Daoy (cell line): ENCODE measurements at regions not wholly inside any gene's neighbourhood (a gene's known extent, or its start where the extent isn't known, plus 50 kb on each side); places are given as distances from the start of the nearest gene placed in this dataset.

Experiments
- DNase-seq: peaks from one replicate; pipeline ENCODE4 v3.0.0-alpha.2; 2015; ENCODE audit warnings: low read depth

GRCh38 chrX:69365349-69365748, 138.8 kb upstream of the NALF2 start:
- DNase-seq: no peak

DNA sequence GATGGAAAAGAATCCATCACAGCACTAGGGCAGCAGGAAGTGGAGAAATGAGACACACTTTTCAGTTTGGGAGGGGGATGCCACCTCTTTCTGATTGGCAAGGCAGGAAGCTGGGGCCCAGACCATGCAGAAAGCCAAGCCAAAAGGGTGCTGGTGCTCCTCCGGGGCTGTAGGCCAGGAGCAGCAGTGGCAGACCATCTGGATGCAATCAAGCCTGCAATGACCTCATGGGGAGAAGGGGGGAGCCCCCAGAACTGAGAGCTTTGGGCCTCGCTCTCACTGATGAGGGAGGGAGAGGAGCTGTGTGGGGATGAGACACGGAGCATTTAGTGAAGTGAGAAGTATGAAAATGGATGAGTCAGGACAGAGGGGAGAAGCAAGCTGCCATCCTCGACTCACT, 141.3 kb upstream of the NALF2 start:
- DNase-seq: peak; percentile 29

DNA sequence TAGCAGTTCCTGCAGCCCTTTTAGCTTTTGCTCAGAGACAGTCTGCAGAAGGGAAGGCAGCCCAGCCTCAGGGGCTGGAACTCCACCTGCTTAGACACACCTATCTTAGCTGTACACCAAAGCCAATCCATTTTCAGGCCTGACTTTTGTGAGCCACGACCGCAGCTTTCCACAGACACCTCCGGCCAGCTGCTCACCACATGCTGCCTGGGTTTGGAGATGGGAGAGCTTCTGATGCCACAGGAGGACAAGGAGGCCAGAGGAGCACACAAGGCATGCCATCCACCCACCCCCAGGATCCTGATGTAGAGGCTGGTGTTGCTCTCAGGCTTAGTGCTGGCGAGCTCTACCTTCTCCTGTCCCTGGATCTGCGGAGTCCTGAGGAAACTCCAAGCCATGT, 141.8 kb upstream of the NALF2 start:
- no peak for DNase-seq

DNA sequence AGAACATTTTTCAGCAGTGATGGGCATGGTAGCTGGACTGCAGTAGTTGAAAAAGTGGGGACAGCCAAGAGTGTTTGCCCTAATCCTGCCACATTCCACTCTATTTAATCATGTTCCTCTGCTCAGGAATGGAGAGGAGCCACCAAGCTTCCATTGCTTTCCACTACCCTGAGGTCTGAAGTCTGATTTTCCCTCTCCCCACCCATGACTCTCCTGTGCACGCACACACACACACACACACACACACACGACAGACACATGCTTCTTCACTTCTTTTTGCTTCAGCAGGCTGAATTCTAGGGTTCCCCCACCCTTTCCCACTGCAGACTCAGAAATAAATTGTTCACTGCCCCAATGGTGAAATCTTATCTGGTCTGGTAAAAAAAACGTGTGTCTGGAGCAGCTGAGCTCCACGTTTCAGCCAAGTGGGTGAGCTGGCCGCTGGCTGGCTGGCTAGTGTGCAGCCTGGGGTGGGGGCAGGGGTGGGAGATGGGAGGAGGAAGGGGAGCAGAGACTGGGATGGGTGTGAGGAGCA, 142.7 kb upstream of the NALF2 start:
- DNase-seq: peak; percentile 11

DNA sequence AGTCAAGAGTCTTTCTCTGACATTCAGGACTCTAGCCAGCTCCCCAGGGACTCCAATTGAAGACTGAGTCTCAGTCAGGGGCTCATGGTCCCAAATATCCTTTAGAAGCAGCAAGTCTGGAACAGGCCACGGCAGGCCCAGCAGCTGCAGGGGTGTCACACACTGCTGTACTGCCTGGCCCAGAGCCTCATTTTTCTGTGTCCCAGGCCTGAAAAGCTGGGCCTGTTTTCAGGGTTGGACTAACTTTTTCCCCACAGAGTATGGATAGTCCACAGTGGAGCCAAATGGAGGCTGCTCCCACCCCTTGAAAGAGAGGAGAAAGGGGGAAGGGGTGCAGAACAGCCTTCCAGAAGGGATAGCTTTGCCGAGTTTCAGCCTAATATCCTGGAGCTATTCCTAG, 146.8 kb upstream of the NALF2 start:
- no peak for DNase-seq

DNA sequence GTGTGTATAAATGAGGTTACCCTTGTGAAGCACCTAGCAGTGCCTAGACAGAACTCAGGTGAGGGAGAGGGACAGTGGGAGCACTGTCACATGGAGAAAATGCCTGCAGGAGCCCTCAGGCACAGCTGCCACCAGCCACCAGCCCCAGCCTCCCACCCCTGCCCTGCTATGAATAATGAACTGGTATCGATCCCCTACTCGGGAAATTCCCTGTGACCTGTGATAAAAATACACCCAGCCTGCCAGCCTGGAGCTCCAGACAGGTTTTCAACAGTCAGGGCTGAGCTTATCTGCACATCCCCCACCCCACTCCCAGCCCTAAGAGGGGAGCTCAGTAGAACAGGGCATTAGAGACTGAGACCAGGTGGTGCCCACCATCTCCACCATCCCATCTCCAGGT, 159.6 kb upstream of the PJA1 start:
- DNase-seq: no peak

GRCh38 chrX:69323786-69324720, 158.8 kb upstream of the PJA1 start:
- DNase-seq: no peak

GRCh38 chrX:69321789-69322188, 156.5 kb upstream of the PJA1 start:
- no peak for DNase-seq

DNA sequence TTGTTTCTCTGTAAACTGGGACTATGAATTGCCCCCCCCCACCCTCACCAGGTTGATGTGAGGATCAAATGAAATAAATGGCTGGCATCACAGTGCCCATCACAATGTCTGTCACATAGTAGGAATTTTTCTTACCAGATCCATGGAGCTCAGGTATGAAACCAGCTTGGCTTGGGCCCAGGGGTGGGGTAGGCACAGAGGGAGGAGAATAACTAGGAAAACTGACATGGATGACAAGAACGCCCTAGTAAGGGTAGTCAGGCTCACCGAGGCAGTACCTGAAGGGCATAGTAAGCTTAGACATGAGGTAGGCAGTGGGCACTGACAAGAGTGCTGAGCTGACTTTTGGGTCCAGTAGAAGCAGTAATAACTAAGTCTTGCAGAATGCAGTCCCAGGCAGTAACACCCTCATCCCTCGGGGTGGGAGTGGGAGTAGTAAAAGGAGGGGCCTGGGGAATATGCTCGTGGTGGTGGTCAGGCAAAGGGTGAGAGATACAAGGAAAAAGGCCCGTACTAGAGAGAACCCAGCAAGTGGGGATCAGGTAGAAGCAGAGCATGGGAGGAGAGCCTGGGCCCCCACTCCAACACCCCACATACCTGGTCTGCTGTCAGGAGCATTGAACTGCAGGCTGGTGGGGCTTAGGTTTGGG, 155.9 kb upstream of the PJA1 start:
- no peak for DNase-seq

DNA sequence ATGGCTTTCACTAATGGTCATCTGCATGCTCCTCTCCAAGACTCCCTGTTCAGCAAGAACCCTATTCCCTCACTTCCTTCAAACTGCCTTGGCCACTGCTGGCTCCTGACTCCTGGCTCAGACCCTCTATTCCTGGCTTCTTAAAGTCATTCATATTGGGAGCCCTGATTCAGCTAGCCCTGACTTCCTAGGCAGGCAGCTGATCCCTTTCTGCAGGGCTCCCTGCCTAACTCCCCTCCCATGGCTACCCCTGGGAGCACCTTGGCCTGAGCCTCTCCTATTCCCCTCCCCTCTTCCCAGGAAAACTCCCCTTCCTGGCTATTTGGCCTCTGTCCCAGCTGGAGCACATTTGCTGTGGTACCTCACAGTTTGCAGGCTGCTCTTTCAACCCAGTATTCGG, 154.9 kb upstream of the PJA1 start:
- DNase-seq: no peak

GRCh38 chrX:69319376-69319775, 154.1 kb upstream of the PJA1 start:
- DNase-seq: peak; percentile 3

GRCh38 chrX:69318651-69319340, 153.5 kb upstream of the PJA1 start:
- no peak for DNase-seq

GRCh38 chrX:69317721-69318120, 152.5 kb upstream of the PJA1 start:
- no peak for DNase-seq

GRCh38 chrX:69314436-69315348, 149.4 kb upstream of the PJA1 start:
- DNase-seq: no peak

- DNase-seq: no peak
Measured at GRCh38 chrX:69313617-69314290, 148.5 kb upstream of the PJA1 start.

GRCh38 chrX:69311936-69312670, 146.8 kb upstream of the PJA1 start:
- DNase-seq: no peak

DNA sequence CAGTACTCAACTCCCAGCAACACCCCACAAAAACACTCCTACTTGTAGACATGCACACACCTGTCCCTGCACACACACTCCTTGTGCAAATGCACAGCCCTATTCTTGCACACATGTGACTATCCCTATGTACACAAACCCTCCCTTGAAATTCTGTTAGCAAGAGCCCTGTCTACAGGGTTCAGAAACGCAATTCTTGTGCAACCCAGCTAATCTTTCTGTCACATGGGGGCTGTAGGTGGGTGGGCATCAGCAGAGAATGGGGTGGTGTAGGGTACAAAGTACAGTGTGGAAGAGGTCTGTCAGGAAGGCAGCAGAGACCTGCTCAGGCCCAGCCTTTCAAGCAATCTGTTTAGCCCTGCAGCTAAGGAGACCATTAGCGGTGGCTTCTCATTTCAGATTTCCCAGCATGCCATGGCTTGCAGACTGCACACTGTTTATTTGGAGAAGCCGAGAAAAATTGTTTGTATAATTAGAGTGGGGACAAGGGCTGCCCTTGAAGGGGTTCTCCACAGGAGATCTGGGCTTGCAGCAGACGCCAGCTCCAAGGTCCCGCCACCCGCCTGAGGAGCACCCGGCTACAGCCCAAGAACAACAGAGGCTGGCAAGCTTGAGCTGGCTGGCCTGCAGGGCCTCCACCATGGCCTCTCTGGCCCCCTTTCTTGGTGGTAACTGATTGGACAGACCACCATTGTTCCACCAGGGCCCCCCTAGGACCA, 144.0 kb upstream of the PJA1 start:
- DNase-seq: no peak

DNA sequence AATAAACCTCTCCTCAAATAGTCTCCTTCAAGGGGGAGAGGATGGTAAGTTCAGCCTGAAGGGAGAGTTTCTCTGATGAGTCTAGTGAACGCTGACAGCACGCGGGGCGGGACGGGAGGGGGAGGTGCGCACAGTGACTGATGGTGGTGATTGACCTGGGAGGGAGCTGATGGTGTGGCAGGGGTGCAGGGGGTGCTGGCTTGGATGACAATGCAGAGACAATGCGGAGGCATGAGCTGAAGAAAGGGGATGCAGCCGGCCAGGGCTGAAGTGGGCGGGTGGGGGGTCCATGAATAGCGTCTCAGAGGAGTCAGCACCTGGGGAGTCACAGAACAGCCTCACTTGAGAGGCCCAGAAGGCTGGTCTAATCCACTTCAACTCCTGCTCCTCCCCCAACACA, 142.5 kb upstream of the PJA1 start:
- DNase-seq: no peak

- DNase-seq: no peak
Measured at GRCh38 chrX:69307029-69307428, 141.8 kb upstream of the PJA1 start.

DNA sequence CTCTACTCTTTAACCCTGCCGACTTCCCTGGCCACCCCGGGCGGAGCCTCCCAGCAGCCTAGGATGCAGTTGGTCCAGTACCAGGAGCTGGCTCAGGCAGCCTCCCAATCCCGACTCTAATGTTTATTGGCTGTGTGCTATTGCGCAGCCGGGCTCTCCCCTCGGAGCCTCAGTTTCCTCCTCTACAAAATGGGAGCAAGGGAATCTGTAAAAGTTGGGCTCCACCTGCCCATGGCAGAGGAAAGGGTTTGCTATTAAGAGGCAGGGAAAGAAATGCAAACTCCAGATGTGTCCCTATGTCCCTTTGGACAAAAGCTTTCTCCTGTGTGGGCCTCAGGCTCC, 140.8 kb upstream of the PJA1 start:
- no peak for DNase-seq
